OCI-LY1 (cell line): ENCODE measurements at regions not wholly inside any gene's neighbourhood (a gene's known extent, or its start where the extent isn't known, plus 50 kb on each side); places are given as distances from the start of the nearest gene placed in this dataset.

ENCODE experiments used
- H2AFZ ChIP-seq: fragments of 200-600 bp; sonication (generic), shearing (Covaris generic); 2 replicates; pipeline ENCODE4 v1.6.0; 2014; ENCODE audit warnings: antibody characterized with exemption, mild to moderate bottlenecking, low read length
- H3F3A ChIP-seq: fragments of 200-600 bp; sonication (generic), shearing (Covaris generic); 2 replicates; pipeline ENCODE4 v1.6.0; 2014; ENCODE audit warnings: mild to moderate bottlenecking, antibody characterized with exemption, low read length, moderate library complexity; ENCODE audit not compliant: insufficient read depth
- H3K27ac ChIP-seq: fragments of 200-600 bp; sonication (generic); 2 replicates; pipeline ENCODE4 v1.5.1; 2014; ENCODE audit warnings: low read length, mixed run types, mild to moderate bottlenecking, low read depth; ENCODE audit not compliant: poor library complexity, severe bottlenecking
- H3K27me3 ChIP-seq: fragments of 200-600 bp; sonication (generic); 2 replicates; pipeline ENCODE4 v1.6.0; 2014; ENCODE audit warnings: antibody characterized with exemption, mild to moderate bottlenecking, low read length, moderate library complexity; ENCODE audit not compliant: insufficient read depth
- H3K36me3 ChIP-seq: fragments of 200-600 bp; sonication (generic); 2 replicates; pipeline ENCODE4 v1.6.1; 2014; ENCODE audit warnings: mild to moderate bottlenecking, antibody characterized with exemption, low read length, moderate library complexity, mixed read lengths; ENCODE audit not compliant: insufficient read depth
- H3K4me1 ChIP-seq: fragments of 200-600 bp; sonication (generic); 2 replicates; pipeline ENCODE4 v1.5.1; 2014; ENCODE audit warnings: mild to moderate bottlenecking, low read length, moderate library complexity; ENCODE audit not compliant: insufficient read depth, severe bottlenecking
- H3K4me2 ChIP-seq: fragments of 200-600 bp; sonication (generic), shearing (Covaris generic); 2 replicates; pipeline ENCODE4 v1.6.1; 2014; ENCODE audit warnings: low read length
- H3K4me3 ChIP-seq: fragments of 200-600 bp; sonication (generic); 2 replicates; pipeline ENCODE4 v1.5.1; 2014; ENCODE audit warnings: low read length, low read depth, mild to moderate bottlenecking, mixed read lengths; ENCODE audit not compliant: poor library complexity, severe bottlenecking
- H3K79me2 ChIP-seq: fragments of 200-600 bp; shearing (Covaris generic); 2 replicates; pipeline ENCODE4 v1.6.1; 2016; ENCODE audit warnings: mixed run types, low read length, mixed read lengths; ENCODE audit not compliant: insufficient read depth
- H3K9ac ChIP-seq: fragments of 200-600 bp; sonication (generic), shearing (Covaris generic); 2 replicates; pipeline ENCODE4 v1.6.1; 2014; ENCODE audit warnings: mild to moderate bottlenecking, low read length, mixed read lengths
- H3K9me2 ChIP-seq: fragments of 200-600 bp; sonication (generic), shearing (Covaris generic); 2 replicates; pipeline ENCODE4 v1.6.1; 2014; ENCODE audit warnings: low read depth, mild to moderate bottlenecking, low read length, mixed read lengths
- H3K9me3 ChIP-seq: fragments of 200-600 bp; shearing (Covaris generic); 2 replicates; pipeline ENCODE4 v1.6.1; 2014; ENCODE audit warnings: low read length, mixed read lengths
- H4K20me1 ChIP-seq: fragments of 200-600 bp; sonication (generic), shearing (Covaris generic); 2 replicates; pipeline ENCODE4 v1.6.0; 2016; ENCODE audit warnings: mild to moderate bottlenecking, low read length; ENCODE audit not compliant: insufficient read depth
- CTCF ChIP-seq: fragments of 200-600 bp; sonication (generic), shearing (Covaris generic); IDR thresholded peaks from 2 replicates; pipeline ENCODE4 v1.5.1; 2017; ENCODE audit warnings: mild to moderate bottlenecking, antibody characterized with exemption, low read length, moderate library complexity, mixed read lengths
- EZH2 ChIP-seq: fragments of 200-600 bp; sonication (generic), shearing (Covaris generic); IDR thresholded peaks from 2 replicates; pipeline ENCODE4 v1.8.0; 2017; ENCODE audit warnings: borderline replicate concordance, mixed run types, mild to moderate bottlenecking, antibody characterized with exemption, low read length, moderate library complexity, mixed read lengths

GRCh38 chr1:209218981-209219380 lies 364.5 kb upstream of the CAMK1G start:
- Histone ChIP-seq H3K9me2 (no peaks in the 10 kb centered on the region), H3K9ac (no peak overlapping the region), H3K27me3 (no peaks in the 10 kb centered on the region), H2AFZ (no peak overlapping the region), H3K4me1 (no peaks in the 10 kb centered on the region), H3K27ac (no peak overlapping the region), H3K4me3 (no peak overlapping the region), H4K20me1 (no peaks in the 10 kb centered on the region), H3F3A (no peaks in the 10 kb centered on the region), H3K79me2 (no peaks in the 10 kb centered on the region), H3K36me3 (no peaks in the 10 kb centered on the region), H3K4me2 (no peak overlapping the region), H3K9me3 (no peaks in the 10 kb centered on the region)
- TF ChIP-seq CTCF: no peak
- TF ChIP-seq EZH2: no peak

- no peak overlapping the region for H2AFZ ChIP-seq
These were observed 363.6 kb upstream of the CAMK1G start for GRCh38 chr1:209219791-209220524.

GRCh38 chr1:209222826-209223225 lies 360.7 kb upstream of the CAMK1G start:
- Histone ChIP-seq H3F3A (no peaks in the 10 kb centered on the region), H3K4me2 (no peak overlapping the region), H3K36me3 (no peaks in the 10 kb centered on the region), H3K27me3 (no peaks in the 10 kb centered on the region), H3K4me1 (no peaks in the 10 kb centered on the region), H3K79me2 (no peaks in the 10 kb centered on the region), H2AFZ (no peak overlapping the region), H3K9ac (no peak overlapping the region), H3K9me2 (no peaks in the 10 kb centered on the region), H3K4me3 (no peak overlapping the region), H4K20me1 (no peaks in the 10 kb centered on the region), H3K27ac (no peak overlapping the region), H3K9me3 (no peaks in the 10 kb centered on the region)
- TF ChIP-seq CTCF: no peak
- TF ChIP-seq EZH2: no peak

More at GRCh38 chr1:209219791-209220524, 363.6 kb upstream of the CAMK1G start:
- Histone ChIP-seq H4K20me1 (no peaks in the 10 kb centered on the region), H3K9ac (no peak overlapping the region), H3K27ac (no peak overlapping the region), H3K4me3 (no peak overlapping the region), H3K4me2 (no peak overlapping the region), H3F3A (no peaks in the 10 kb centered on the region), H3K9me2 (no peaks in the 10 kb centered on the region), H3K27me3 (no peaks in the 10 kb centered on the region), H3K36me3 (no peaks in the 10 kb centered on the region), H3K79me2 (no peaks in the 10 kb centered on the region), H3K9me3 (no peaks in the 10 kb centered on the region), H3K4me1 (no peaks in the 10 kb centered on the region)
- no peak for TF ChIP-seq CTCF
- no peak for TF ChIP-seq EZH2
